HG03442 (cell line): ENCODE measurements at regions not wholly inside any gene's neighbourhood (a gene's known extent, or its start where the extent isn't known, plus 50 kb on each side); places are given as distances from the start of the nearest gene placed in this dataset.

ENCODE experiments used
- ATAC-seq: cut with Tn5 transposase; IDR thresholded peaks from one replicate; pipeline ENCODE4 v1.9.1; 2021; ENCODE audit warnings: mild to moderate bottlenecking, moderate library complexity; ENCODE audit not compliant: unreplicated experiment

- ATAC-seq, result peak; percentile 34
Measured at GRCh38 chr2:58870704-58871103, 629.6 kb upstream of the FANCL start.

- ATAC-seq, result no peak
Measured at GRCh38 chr2:58866946-58867345, 625.8 kb upstream of the FANCL start.

DNA sequence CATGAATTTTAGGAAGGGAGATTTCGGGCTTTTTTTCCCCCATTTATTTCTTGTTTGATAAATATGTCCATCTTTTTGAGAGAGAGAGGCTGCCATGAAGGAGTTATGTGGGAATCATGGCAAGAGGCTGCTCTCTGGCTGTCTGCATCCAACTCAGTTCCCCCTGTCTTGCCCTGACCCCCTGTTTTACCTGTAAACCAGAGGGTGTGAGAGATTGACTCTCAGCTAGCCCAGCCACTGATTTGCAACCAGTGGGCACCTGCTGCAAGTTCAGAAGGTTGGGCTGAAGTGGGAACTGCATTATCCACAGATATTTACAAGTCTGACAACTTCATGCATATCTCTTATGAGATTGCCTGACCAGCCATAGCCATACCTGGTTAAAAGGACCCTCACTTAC, 625.4 kb upstream of the FANCL start:
- no peak for ATAC-seq

DNA sequence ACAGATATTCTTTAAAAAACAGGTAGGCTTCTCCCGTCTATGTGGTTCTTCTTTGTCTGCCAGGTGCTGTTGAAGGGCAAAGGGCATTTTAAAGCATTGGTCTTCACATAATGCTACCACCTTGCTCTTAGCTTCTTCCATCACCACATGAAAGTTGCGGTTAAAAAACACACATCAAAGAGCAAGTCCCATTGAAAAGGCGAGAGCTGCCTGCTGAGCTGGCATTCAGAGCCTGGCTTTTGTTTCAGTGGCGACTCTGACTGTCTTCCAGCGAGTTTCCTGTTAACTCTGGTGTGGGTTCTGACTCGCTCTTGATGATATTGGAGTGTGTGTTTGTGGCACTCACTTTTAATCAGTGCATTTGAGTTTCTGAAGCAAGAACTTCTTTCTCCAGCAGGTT, 624.9 kb upstream of the FANCL start:
- ATAC-seq, result peak; percentile 33

DNA sequence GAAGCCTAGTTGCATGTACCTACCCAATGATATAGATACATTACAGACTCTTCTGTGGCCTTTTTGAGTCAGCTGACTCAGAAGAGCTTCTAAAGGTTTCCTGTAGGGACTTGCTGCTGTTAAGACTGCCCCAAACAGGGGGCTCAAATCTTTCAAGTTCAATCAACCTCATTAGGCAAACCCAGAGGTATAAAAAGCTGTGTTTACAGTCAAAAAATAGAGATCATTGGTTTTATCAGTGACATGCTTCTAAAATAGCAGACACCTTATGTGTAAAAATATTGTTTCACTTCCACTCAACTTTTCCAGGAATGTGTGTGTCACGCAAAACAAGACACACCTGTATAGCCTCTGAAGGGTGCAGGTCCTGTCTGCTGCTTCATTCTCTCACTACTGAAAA, 624.3 kb upstream of the FANCL start:
- ATAC-seq, result peak; percentile 62

DNA sequence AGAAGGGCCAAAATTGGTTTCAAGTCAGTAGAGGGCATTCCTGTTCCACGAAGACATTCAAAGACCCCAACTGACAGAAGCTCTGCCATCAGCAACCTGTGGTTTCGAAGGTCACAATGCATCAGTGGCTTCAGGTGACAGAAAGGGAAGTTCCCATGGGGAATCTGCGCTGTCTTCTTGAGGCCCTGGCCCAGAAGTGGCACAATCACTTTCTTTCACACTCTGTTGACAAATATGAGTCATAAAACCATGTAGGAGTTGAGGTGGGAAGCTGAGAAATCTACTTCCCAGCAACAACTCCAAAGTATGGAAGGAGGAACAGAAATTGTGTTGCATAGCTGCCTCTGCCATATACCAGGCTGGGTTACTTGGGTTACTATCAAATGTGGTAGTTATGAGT, 621.1 kb upstream of the FANCL start:
- peak; percentile 53 for ATAC-seq

DNA sequence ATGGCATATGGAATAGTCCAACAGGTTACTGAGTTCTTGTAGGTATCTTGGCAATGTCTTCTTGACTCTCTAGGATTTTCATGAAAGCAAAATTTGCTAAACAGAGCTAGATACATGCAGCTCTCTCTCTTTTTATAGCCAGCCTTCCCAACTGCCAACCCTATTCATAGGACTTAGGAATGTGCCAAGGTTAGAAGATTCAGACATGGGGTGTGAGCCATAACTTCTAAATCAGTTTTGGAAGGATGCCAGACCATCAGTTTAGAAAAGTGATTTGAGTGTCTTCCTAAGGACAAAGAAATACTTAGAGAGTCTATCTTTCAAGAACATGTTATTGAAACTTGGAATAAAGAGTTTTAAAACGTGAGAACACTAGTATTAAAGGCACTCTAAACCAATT, 619.5 kb upstream of the FANCL start:
- no peak for ATAC-seq

DNA sequence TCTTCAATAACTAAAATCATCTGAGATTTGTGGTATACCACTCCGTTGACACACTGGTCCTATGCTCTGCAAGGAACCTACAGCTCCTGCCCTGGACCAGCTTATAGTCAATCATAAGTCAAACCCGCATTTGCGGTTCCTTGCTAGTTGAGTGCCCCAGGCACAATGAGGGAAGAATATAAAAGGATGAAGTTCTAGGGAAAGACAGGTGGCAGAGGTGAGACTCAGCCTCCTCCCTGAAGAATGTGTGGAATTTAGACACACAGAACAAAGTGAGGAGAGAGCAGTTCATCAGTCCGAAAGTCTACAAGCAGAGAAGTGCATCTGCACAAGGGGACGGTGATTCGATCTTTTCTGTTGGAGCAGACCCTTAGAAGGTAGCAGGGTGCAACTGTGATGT, 615.0 kb upstream of the FANCL start:
- ATAC-seq, result no peak

- no peak for ATAC-seq
Measured at GRCh38 chr2:58853420-58853819, 612.3 kb upstream of the FANCL start.

DNA sequence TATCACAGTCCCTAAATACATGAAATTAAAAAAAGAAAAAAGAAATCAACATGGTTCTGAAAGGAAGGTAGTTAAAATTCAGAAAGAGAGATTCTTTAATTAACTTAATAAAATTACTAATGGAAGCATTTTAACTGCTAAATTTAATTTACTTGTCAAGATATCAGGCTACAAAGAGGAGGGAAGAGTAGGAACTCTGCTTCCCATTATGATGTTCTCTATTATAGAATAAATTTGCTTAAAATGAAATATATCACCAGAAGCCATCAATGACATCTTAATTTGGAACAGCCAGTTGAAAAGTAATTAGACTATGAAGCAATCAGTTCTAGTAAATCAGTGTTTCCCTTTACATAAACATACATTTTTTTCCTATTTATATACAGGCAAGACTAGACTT, 611.8 kb upstream of the FANCL start:
- ATAC-seq, result no peak

DNA sequence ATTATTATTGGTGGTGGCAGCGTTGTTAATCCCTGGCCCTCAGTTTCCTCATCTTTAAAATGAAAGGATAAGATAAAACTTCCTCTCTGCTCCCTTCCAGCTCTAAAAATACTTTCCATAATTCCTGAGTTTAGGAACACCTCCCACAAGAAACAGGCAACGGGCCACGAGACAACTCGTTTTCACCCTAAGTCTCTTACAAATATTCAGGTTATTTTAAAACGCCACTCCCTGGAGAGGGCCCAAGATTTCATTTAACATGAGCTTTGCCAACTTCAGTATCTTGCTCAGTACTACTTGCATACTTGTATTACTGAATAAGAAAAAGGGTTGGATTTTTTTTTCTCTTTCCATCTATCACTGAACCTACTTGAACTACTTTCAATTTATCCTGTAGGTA, 611.1 kb upstream of the FANCL start:
- no peak for ATAC-seq

- ATAC-seq, result no peak
Measured at GRCh38 chr2:58851598-58851997, 610.5 kb upstream of the FANCL start.

DNA sequence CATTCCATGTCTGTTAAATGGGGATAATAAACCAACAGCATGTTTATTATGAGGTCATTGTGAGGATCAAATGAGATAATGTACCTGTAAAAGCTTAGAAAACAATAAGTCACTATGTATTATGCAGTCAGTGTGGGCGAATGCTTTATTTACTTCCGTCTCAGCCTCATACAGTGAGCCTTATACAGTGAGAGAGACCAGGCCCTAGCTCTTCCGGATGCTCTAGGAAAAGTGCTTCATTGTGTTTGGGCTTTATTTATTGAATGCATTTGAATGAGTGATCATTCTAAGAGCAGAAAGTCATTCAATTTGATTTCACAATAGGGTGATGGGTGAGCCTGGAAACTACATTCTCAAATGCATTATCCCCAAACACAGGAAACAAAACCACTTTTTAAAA, 603.9 kb upstream of the FANCL start:
- no peak for ATAC-seq

DNA sequence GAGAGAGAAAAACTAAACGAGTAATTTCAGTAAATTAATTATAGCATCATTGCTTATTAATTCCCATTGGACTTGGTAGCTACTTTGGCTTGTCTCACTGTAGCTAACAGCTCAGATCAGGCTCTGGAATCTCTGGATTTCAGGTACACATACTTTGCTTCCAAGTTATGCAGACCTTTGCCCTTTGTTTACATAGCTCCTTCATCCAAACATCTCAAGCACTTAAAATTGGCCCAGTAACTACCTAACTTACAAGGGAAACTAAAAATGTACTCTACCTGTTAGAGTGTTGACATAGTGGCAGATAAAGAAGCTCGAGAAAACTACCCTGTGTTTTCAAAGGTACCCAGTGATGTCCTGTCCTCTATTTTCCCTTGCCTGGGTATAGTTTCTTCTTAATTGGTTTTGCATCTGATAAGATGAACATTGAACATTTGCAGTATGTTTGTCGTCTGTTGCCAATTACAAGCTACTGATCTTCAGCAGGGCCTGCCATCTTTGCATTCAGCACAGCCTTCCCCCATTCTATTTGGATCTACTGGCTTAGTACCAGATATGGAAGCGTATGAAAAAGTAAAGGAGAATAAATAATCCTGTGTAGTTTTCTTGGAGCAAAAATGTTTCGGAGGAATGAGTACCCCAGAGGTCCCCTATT, 601.5 kb upstream of the FANCL start:
- no peak for ATAC-seq

DNA sequence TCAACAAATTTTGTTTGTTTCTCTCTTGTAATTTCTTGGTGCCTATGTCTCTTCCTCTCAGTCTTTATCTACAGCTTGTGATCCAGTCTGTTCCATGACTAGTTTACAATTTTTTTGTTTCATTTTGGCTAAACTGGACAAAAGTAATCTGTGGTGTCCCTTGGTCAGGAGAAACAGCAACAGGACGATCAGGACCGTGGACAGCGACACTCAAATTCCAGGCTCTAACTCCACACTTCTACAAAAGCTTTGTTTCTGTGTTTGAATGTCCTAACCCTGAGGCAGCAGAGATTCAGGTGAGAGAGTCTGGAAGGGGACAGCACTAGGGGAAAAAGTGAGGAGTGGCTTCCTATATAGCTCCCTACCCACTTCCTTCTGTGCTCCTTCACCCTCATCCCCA, 593.3 kb upstream of the FANCL start:
- no peak for ATAC-seq

DNA sequence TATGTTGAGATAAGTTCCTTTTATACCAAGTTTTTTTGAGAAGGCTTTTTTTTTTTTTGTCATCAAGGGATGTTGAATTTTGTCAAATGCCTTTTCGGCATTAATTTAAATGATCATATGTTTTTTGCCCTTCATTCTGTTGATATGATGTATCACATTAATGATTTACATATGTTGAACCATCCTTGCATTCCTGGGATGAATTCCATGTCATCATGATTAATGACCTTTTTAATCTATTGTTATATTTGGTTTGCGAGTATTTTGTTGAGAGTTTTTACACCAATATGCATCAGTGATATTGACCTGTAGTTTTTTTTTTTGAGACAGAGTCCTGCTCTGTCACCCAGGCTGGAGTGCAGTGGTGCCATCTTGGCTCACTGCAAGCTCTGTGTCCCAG, 585.7 kb upstream of the FANCL start:
- no peak for ATAC-seq

DNA sequence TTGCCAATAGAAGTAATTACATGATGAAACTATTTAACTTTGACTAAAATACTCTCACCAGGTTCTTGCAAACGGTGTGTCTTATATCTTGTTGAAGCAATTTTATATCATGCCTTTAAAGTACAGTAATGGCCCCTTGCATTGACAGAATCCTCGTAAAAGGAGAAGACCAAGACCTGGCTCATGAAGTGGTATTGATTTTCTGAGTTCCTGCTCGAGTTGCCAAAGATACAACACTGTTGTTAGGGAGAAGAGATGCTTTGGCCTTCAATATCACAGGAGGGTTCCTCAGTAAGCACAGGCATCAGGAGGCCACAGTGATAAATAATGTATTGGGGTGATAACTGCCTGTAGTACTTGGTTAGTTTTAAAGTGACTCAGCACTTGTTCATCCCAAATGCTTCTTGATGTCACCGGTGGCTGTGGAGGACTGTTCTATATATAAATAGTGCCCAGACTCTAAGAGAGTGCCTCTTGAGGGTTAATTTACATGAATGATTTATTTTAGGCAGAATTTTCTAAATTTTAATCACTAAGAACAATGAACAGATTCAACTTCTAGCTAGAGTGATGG, 571.7 kb upstream of the FANCL start:
- ATAC-seq, result no peak

- no peak for ATAC-seq
Measured at GRCh38 chr2:58805126-58805525, 564.0 kb upstream of the FANCL start.

- no peak for ATAC-seq
Measured at GRCh38 chr2:58803192-58803591, 562.1 kb upstream of the FANCL start.

- no peak for ATAC-seq
Measured at GRCh38 chr2:58800881-58801280, 559.8 kb upstream of the FANCL start.

- ATAC-seq, result no peak
Measured at GRCh38 chr2:58798676-58799208, 557.6 kb upstream of the FANCL start.

- ATAC-seq, result no peak
Measured at GRCh38 chr2:58796239-58796910, 555.2 kb upstream of the FANCL start.
